KOPT-K1 (cell line): ENCODE measurements at regions not wholly inside any gene's neighbourhood (a gene's known extent, or its start where the extent isn't known, plus 50 kb on each side); places are given as distances from the start of the nearest gene placed in this dataset.
"Not testable (repeated sequence)": the region's sequence is repeated elsewhere in the genome, so short reads cannot be mapped to it uniquely, and the experiment has no call there.

Source experiments
- H3K27ac ChIP-seq: fragments of 200-600 bp; sonication (generic); 2 replicates; pipeline ENCODE4 v1.5.1; 2016; ENCODE audit warnings: antibody characterized with exemption, mild to moderate bottlenecking, low read depth, low read length; ENCODE audit not compliant: poor library complexity, severe bottlenecking
- H3K36me3 ChIP-seq: fragments of 200-600 bp; sonication (generic); 2 replicates; pipeline ENCODE4 v1.5.1; 2017; ENCODE audit warnings: antibody characterized with exemption, mild to moderate bottlenecking, low read length, moderate library complexity; ENCODE audit not compliant: insufficient read depth
- H3K9me3 ChIP-seq: fragments of 200-600 bp; sonication (generic); 2 replicates; pipeline ENCODE4 v1.5.1; 2017; ENCODE audit warnings: antibody characterized with exemption, low read length, mild to moderate bottlenecking; ENCODE audit not compliant: insufficient read depth, poor library complexity, severe bottlenecking

DNA sequence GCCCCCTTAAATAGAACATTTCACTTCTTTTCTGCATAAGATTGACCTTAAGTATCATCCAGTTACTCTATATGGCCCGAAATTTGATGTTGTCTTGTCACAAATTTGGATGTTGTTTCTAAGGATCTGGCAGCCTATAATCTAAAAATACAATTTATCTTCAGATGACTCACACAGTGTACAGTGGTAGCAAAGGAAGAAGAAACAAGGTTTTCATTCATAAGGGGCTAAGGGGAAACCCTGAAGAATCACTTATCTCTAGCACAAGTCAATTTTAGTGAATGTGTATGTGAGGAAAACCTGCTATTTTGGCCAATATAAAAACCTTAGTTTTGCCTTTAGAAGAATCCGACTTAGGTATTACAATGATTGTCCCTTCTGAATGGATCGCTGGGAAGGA lies 606.3 kb upstream of the LRFN5 start:
- no peak overlapping the region for H3K27ac ChIP-seq
- H3K36me3 ChIP-seq, result no peaks in the 10 kb centered on the region
- H3K9me3 ChIP-seq, result no peaks in the 10 kb centered on the region

DNA sequence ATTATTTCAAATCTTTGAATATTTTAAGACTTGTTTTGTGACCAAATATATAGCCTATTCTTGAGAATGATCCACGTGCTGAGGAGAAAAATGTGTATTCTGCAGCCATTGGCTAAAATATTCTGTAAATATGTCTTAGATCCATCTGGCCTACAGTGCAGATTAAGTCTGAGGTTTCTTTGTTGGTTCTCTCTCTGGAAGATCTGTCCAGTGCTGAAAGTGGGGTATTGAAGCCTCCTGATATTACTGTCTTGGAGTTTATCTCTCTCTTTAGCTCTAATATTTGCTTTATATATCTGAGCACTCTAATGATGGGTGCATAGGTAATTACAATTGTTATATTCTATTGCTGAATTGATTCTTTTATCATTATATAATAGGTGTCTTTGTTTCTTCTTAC lies 617.4 kb upstream of the LRFN5 start:
- H3K27ac ChIP-seq, result no peak overlapping the region

DNA sequence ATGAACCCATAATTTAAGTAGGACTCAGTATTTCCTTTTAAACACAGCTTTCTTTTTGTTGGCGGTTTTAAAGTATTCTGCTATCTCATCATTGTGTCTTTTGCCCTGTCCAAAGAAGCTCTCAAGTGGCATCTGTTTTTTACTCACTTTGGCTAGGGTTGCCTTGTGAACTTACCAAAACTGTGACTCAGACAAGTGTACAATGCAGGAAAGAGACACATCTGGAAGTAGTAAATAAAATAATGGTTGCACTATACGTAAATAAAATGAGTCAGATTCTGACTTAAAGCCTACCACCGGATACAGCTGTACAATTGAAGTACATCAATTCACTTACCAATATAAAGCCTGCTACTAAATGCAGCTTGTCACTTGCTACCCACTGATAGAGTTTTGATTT lies 619.2 kb upstream of the LRFN5 start:
- H3K27ac ChIP-seq, result no peak overlapping the region
- H3K36me3 ChIP-seq, result no peaks in the 10 kb centered on the region
- no peaks in the 10 kb centered on the region for H3K9me3 ChIP-seq

More for the DNA sequence above, 617.4 kb upstream of the LRFN5 start:
- Histone ChIP-seq H3K36me3 (no peaks in the 10 kb centered on the region), H3K9me3 (no peaks in the 10 kb centered on the region)

- Histone ChIP-seq H3K9me3 (no peaks in the 10 kb centered on the region), H3K27ac (no peak overlapping the region)
These were observed 620.0 kb upstream of the LRFN5 start for GRCh38 chr14:40986655-40987054.

GRCh38 chr14:40985584-40985983 lies 621.1 kb upstream of the LRFN5 start:
- Histone ChIP-seq H3K36me3 (no peaks in the 10 kb centered on the region), H3K27ac (no peak overlapping the region), H3K9me3 (no peaks in the 10 kb centered on the region)

More at GRCh38 chr14:40986655-40987054, 620.0 kb upstream of the LRFN5 start:
- no peaks in the 10 kb centered on the region for H3K36me3 ChIP-seq

GRCh38 chr14:40983604-40984003 lies 623.1 kb upstream of the LRFN5 start:
- H3K36me3 ChIP-seq, result no peaks in the 10 kb centered on the region
- H3K9me3 ChIP-seq, result no peaks in the 10 kb centered on the region
- H3K27ac ChIP-seq, result no peak overlapping the region

DNA sequence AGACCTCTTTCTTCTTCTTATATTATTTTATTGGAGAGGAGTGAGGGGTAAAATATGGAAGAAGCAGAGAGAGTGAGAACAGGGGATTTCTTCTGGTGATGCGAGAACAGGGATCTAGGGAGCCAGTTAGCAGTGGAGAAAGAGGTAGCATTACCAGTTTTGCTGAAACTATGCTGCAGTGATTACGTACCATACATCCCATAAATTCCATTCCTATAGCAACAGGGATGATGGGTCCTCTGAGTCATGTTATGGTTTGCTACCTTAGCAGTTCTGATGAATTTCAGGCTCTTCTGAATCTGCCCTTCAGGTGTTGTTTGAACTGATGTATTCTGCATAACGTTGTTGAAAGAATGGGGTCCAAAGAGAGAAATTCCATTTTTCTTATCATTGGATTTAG lies 625.4 kb upstream of the LRFN5 start:
- Histone ChIP-seq H3K9me3 (no peaks in the 10 kb centered on the region), H3K27ac (no peak overlapping the region), H3K36me3 (no peaks in the 10 kb centered on the region)

GRCh38 chr14:40960257-40960656 lies 646.4 kb upstream of the LRFN5 start:
- not testable (repeated sequence) for H3K36me3 ChIP-seq, H3K27ac ChIP-seq, H3K9me3 ChIP-seq

DNA sequence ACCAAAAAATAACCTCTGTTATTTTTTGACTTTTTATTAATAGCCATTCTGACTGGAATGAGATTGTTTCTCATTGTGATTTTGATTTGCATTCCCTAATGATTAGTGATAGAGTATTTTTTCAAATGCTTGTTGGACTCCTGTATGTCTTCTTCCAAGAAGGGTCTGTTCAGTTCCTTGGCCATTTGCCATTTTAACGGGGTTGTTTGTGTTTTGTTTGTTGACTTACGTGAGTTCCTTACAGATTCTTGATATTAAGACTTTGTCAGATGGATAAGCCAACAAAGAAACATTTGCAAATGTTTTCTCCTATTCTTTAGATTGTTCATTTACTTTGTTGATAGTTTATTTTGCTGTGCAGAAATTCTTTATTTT lies 651.6 kb upstream of the LRFN5 start:
- H3K27ac ChIP-seq, result no peak overlapping the region
- no peaks in the 10 kb centered on the region for H3K36me3 ChIP-seq

GRCh38 chr14:40954448-40955130 lies 652.1 kb upstream of the LRFN5 start:
- not testable (repeated sequence) for H3K36me3 ChIP-seq, H3K27ac ChIP-seq

More for the DNA sequence above, 651.6 kb upstream of the LRFN5 start:
- no peaks in the 10 kb centered on the region for H3K9me3 ChIP-seq

GRCh38 chr14:40944521-40944920 lies 662.2 kb upstream of the LRFN5 start:
- Histone ChIP-seq H3K27ac (no peak overlapping the region), H3K9me3 (no peaks in the 10 kb centered on the region), H3K36me3 (no peaks in the 10 kb centered on the region)

More at GRCh38 chr14:40954448-40955130, 652.1 kb upstream of the LRFN5 start:
- not testable (repeated sequence) for H3K9me3 ChIP-seq

- no peak overlapping the region for H3K27ac ChIP-seq
- H3K36me3 ChIP-seq, result no peaks in the 10 kb centered on the region
- H3K9me3 ChIP-seq, result no peaks in the 10 kb centered on the region
These were observed 669.8 kb upstream of the LRFN5 start for GRCh38 chr14:40936861-40937260.

DNA sequence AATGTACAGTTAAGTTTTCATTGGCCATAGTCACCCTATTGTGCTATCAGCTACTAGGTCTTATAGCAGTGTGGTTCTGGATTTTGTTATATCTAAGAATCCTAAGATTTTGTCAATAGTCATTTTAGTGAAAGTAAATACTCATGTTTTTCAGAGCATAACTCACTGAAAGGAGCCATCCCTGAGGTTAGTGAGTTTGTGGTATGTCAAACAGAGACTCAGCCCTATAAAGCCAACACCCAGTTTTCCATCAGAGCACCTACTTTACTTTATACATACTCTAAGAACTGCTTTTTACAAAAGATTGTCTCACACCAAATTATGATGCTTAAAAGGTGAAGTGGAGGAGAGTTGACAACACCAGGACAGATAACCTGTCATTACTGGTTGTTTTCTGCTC lies 686.3 kb upstream of the LRFN5 start:
- H3K9me3 ChIP-seq, result no peaks in the 10 kb centered on the region
- H3K27ac ChIP-seq, result no peak overlapping the region
- H3K36me3 ChIP-seq, result no peaks in the 10 kb centered on the region

GRCh38 chr14:40911141-40911540 lies 695.5 kb upstream of the LRFN5 start:
- no peaks in the 10 kb centered on the region for H3K9me3 ChIP-seq
- no peak overlapping the region for H3K27ac ChIP-seq
- no peaks in the 10 kb centered on the region for H3K36me3 ChIP-seq

DNA sequence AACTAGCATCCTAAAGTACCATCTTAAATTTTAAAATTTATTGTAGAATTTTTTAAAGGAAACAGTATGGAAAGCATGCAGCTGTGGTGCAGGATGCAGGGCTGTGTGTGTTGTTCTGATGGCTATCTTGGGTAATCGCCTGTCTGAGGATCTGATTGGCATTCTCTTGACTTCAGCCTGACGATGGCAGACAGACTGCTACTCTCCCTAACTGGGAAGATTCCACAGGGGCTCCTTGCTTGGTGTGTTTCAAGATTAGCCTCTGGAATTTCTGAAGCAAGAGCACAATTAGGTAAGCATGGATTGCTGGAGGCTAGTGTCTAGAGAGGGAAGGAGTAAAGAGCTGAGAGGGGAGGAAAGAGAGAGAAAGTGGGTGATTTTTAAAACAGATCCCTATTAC lies 696.8 kb upstream of the LRFN5 start:
- no peaks in the 10 kb centered on the region for H3K36me3 ChIP-seq
- no peak overlapping the region for H3K27ac ChIP-seq
- no peaks in the 10 kb centered on the region for H3K9me3 ChIP-seq

- Histone ChIP-seq H3K9me3 (no peaks in the 10 kb centered on the region), H3K36me3 (no peaks in the 10 kb centered on the region), H3K27ac (no peak overlapping the region)
These were observed 703.0 kb upstream of the LRFN5 start for GRCh38 chr14:40903709-40904108.
